B cell (primary cell): ENCODE measurements at regions not wholly inside any gene's neighbourhood (a gene's known extent, or its start where the extent isn't known, plus 50 kb on each side); places are given as distances from the start of the nearest gene placed in this dataset.

Experiments
- ATAC-seq: fragments of 200-7000 bp; cut with Tn5 transposase; one replicate; pipeline ENCODE4 v1.10.0; 2021; ENCODE audit warnings: low read depth, mild to moderate bottlenecking, moderate number of reproducible peaks, moderate library complexity
- CTCF ChIA-PET: fragments of 350-600 bp; sonication (Branson Sonifier 250); formaldehyde crosslinking; loops from one replicate; lab custom pipeline; 2021; ENCODE audit warnings: antibody characterized with exemption, inconsistent platforms; lab: Charles Lee
- POLR2A ChIA-PET: fragments of 350-600 bp; sonication (Branson Sonifier 250); formaldehyde crosslinking; loops from one replicate; lab custom pipeline; 2021; ENCODE audit warnings: antibody characterized with exemption; lab: Charles Lee
- DNase-seq: peaks from one replicate; pipeline ENCODE4 v3.0.0; 2013
- H2AFZ ChIP-seq: 2 replicates; pipeline ENCODE4 v1.6.1; 2012; ENCODE audit warnings: mild to moderate bottlenecking, low read depth, low read length; ENCODE audit not compliant: insufficient read depth, poor library complexity, severe bottlenecking
- H3K27ac ChIP-seq, 2 donors: 1 replicate in 1 of 2; 2 replicates in 1 of 2; pipeline ENCODE4 v1.5.1; 2012 to 2013; ENCODE audit warnings: low read length in 2 of 2, mild to moderate bottlenecking in 2 of 2, moderate library complexity in 1 of 2
- H3K27me3 ChIP-seq, 4 experiments: fragments of 200-600 bp in 1 of 4; sonication (generic) in 1 of 4; replicated peaks in 1 of 4; 1 replicate in 2 of 4; 2 replicates in 2 of 4; pipeline versions ENCODE4 v1.6.1 to v1.7.0; 2013 to 2016; ENCODE audit warnings: low read length in 3 of 4, mild to moderate bottlenecking in 2 of 4, mixed read lengths in 1 of 4, moderate library complexity in 1 of 4; ENCODE audit not compliant: insufficient read depth in 4 of 4, control insufficient read depth in 3 of 4; ENCODE audit errors: control extremely low read depth in 1 of 4
- H3K36me3 ChIP-seq, 2 experiments: replicated peaks in 1 of 2; 1 replicate in 1 of 2; 2 replicates in 1 of 2; pipeline versions ENCODE4 v1.6.1 to v1.7.1; 2013; ENCODE audit warnings: low read length in 1 of 2; ENCODE audit not compliant: insufficient read depth in 2 of 2, control insufficient read depth in 1 of 2; ENCODE audit errors: control extremely low read depth in 1 of 2, extremely low read depth in 1 of 2
- H3K4me1 ChIP-seq, 2 donors: fragments of 200-600 bp in 1 of 2; sonication (generic) in 1 of 2; 1 replicate in 1 of 2; 2 replicates in 1 of 2; pipeline versions ENCODE4 v1.5.1 to v1.6.1; 2013 to 2017; ENCODE audit warnings: low read length in 2 of 2; ENCODE audit not compliant: control insufficient read depth in 2 of 2, insufficient read depth in 2 of 2
- H3K4me2 ChIP-seq: replicated peaks from 2 replicates; pipeline ENCODE3; 2012; ENCODE audit warnings: mild to moderate bottlenecking, low read depth, low read length; ENCODE audit not compliant: poor library complexity, severe bottlenecking
- H3K4me3 ChIP-seq, 5 experiments: fragments of 200-600 bp in 1 of 5; sonication (generic) in 1 of 5; 1 replicate in 3 of 5; 2 replicates in 2 of 5; pipeline versions ENCODE4 v1.5.1 to v1.7.0; 2011 to 2016; ENCODE audit warnings: low read length in 4 of 5, mild to moderate bottlenecking in 4 of 5, low read depth in 2 of 5, control low read depth in 1 of 5, moderate library complexity in 1 of 5; ENCODE audit not compliant: insufficient read depth in 1 of 5; ENCODE audit errors: control extremely low read depth in 1 of 5, extremely low read depth in 1 of 5
- H3K79me2 ChIP-seq: fragments of 200-600 bp; sonication (generic); one replicate; pipeline ENCODE4 v1.6.0; 2016; ENCODE audit warnings: low read length; ENCODE audit not compliant: control insufficient read depth, insufficient read depth
- H3K9ac ChIP-seq: fragments of 200-600 bp; sonication (generic); 2 replicates; pipeline ENCODE4 v1.6.1; 2017; ENCODE audit warnings: mild to moderate bottlenecking, low read length, moderate library complexity
- H3K9me3 ChIP-seq, 3 donors: one replicate each; pipeline versions ENCODE4 v1.6.1 to v1.7.1; 2013; ENCODE audit warnings: low read length in 2 of 3; ENCODE audit not compliant: control insufficient read depth in 2 of 3, insufficient read depth in 1 of 3; ENCODE audit errors: control extremely low read depth in 1 of 3
- H4K20me1 ChIP-seq: 2 replicates; pipeline ENCODE4 v1.6.0; 2012; ENCODE audit warnings: mild to moderate bottlenecking, low read length; ENCODE audit not compliant: insufficient read depth, control insufficient read depth, poor library complexity, severe bottlenecking
- H3K27ac Mint-ChIP-seq: one replicate; pipeline ENCODE4 v1.8.0; 2021; ENCODE audit warnings: mixed read lengths
- H3K27me3 Mint-ChIP-seq: one replicate; pipeline ENCODE4 v1.8.0; 2021; ENCODE audit warnings: mixed read lengths
- H3K4me1 Mint-ChIP-seq: one replicate; pipeline ENCODE4 v1.8.0; 2021; ENCODE audit warnings: mixed read lengths
- H3K4me3 Mint-ChIP-seq: one replicate; pipeline ENCODE4 v1.8.0; 2021; ENCODE audit warnings: mixed read lengths
- H3K9me3 Mint-ChIP-seq: one replicate; pipeline ENCODE4 v1.8.0; 2022; ENCODE audit warnings: mixed read lengths; ENCODE audit not compliant: insufficient read depth
- CTCF ChIP-seq: fragments of 200-600 bp; IDR thresholded peaks from one replicate; pipeline ENCODE4 v1.8.0; 2022; ENCODE audit warnings: antibody characterized with exemption, mild to moderate bottlenecking
- EZH2 ChIP-seq: IDR thresholded peaks from 2 replicates; pipeline ENCODE4 v1.6.1; 2012; ENCODE audit warnings: borderline replicate concordance, low read depth, mild to moderate bottlenecking, moderate library complexity, low read length; ENCODE audit not compliant: insufficient read depth, poor library complexity, severe bottlenecking
- WGBS: methylation state at CpG from one replicate; pipeline ENCODE4 v1.1.5; 2013; ENCODE audit warnings: missing lambda C conversion rate; ENCODE audit not compliant: insufficient coverage; 5-methylcytosine and 5-hydroxymethylcytosine counted together
- intact Hi-C: fragments of 100-400 bp; cut with micrococcal nuclease; formaldehyde crosslinking; loops from one replicate; pipeline ENCODE4 v1.10.0; 2022

GRCh38 chr9:129405089-129405826, 215.6 kb downstream of the C9orf50 start:
- Histone ChIP-seq H3K27me3 (peaks cover 0 to 16% (median 3%) of the 10 kb centered on the region in 4 experiments), H3K9ac (no peak overlapping the region), H2AFZ (no peak overlapping the region), H3K79me2 (no peaks in the 10 kb centered on the region), H3K36me3 (no peaks in the 10 kb centered on the region), H3K4me3 (no peak overlapping the region), H4K20me1 (no peaks in the 10 kb centered on the region), H3K27ac (no peak overlapping the region), H3K4me1 (no peaks in the 10 kb centered on the region), H3K9me3 (peaks cover 0 to 5% (median 0%) of the 10 kb centered on the region in 3 donors), H3K4me2 (no peak overlapping the region)
- intact Hi-C loops: no loop called here
- Mint-ChIP-seq H3K27ac (no peak overlapping the region), H3K4me1 (peaks cover 8% of the 10 kb centered on the region), H3K4me3 (no peak overlapping the region), H3K27me3 (peaks cover 20% of the 10 kb centered on the region), H3K9me3 (peaks cover 2% of the 10 kb centered on the region)
- ChIA-PET CTCF (no interaction called here), POLR2A (no interaction called here)
- TF ChIP-seq EZH2 (no peak), CTCF (no peak)
- no peak for DNase-seq
- no peak for ATAC-seq
- 88% methylated on average over 7 of the region's 13 CpGs for WGBS

- H3K4me3 ChIP-seq: no peak overlapping the region
- H3K4me1 ChIP-seq: no peaks in the 10 kb centered on the region
- DNase-seq (no peak), ATAC-seq (no peak)
- H3K27me3 Mint-ChIP-seq: peaks cover 20% of the 10 kb centered on the region
- peaks cover 9% of the 10 kb centered on the region for H3K4me1 Mint-ChIP-seq
- no peak overlapping the region for H3K9ac ChIP-seq
- intact Hi-C loops: no loop called here
- H3K36me3 ChIP-seq: no peaks in the 10 kb centered on the region
- TF ChIP-seq EZH2 (no peak), CTCF (no peak)
- H3K9me3 ChIP-seq: no peaks in the 10 kb centered on the region
- WGBS: 94% methylated on average over 5 of the region's 8 CpGs
- no peak overlapping the region for H3K4me2 ChIP-seq
- H3K9me3 Mint-ChIP-seq: no peaks in the 10 kb centered on the region
- no peak overlapping the region for H3K4me3 Mint-ChIP-seq
- peaks cover 0 to 16% (median 3%) of the 10 kb centered on the region in 4 experiments for H3K27me3 ChIP-seq
- ChIA-PET POLR2A (no interaction called here), CTCF (no interaction called here)
- no peak overlapping the region for H2AFZ ChIP-seq
- H4K20me1 ChIP-seq: no peaks in the 10 kb centered on the region
- no peaks in the 10 kb centered on the region for H3K79me2 ChIP-seq
- H3K27ac ChIP-seq: no peak overlapping the region
- no peak overlapping the region for H3K27ac Mint-ChIP-seq
Observed at GRCh38 chr9:129404621-129405020, 216.3 kb downstream of the C9orf50 start.
